OCI-LY7 (cell line): ENCODE measurements at regions not wholly inside any gene's neighbourhood (a gene's known extent, or its start where the extent isn't known, plus 50 kb on each side); places are given as distances from the start of the nearest gene placed in this dataset.

Experiments used
- BruUV-seq: library from RNA; stranded (reverse); fragments of 400-500 nt; replicated peaks from 2 replicates; lab custom pipeline; 2021; lab: Mats Ljungman, UMichigan
- CTCF ChIA-PET: fragments of 300-600 bp; sonication (Branson Sonifier 250); formaldehyde crosslinking; loops from one replicate; lab custom pipeline; 2022; ENCODE audit warnings: antibody characterized with exemption; ENCODE audit not compliant: unreplicated experiment; lab: Charles Lee
- POLR2A ChIA-PET: fragments of 300-600 bp; sonication (Branson Sonifier 250); formaldehyde crosslinking; loops from one replicate; lab custom pipeline; 2022; ENCODE audit warnings: antibody characterized with exemption; lab: Charles Lee
- DNase-seq: peaks from one replicate; pipeline ENCODE4 v3.0.0-alpha.2; 2015; ENCODE audit warnings: low spot score
- H2AFZ ChIP-seq: fragments of 200-600 bp; sonication (generic), shearing (Covaris generic); 2 replicates; pipeline ENCODE4 v1.6.1; 2014; ENCODE audit warnings: mild to moderate bottlenecking, antibody characterized with exemption, low read length, moderate library complexity
- H3K27ac ChIP-seq: fragments of 200-600 bp; sonication (generic); 2 replicates; pipeline ENCODE4 v1.5.1; 2014; ENCODE audit warnings: mixed run types, low read depth, mild to moderate bottlenecking, moderate library complexity, low read length, inconsistent platforms; ENCODE audit not compliant: poor library complexity, severe bottlenecking
- H3K36me3 ChIP-seq: fragments of 200-600 bp; sonication (generic); 2 replicates; pipeline ENCODE4 v1.6.1; 2014; ENCODE audit warnings: mild to moderate bottlenecking, antibody characterized with exemption, low read length, moderate library complexity, mixed read lengths; ENCODE audit not compliant: insufficient read depth
- H3K4me1 ChIP-seq: fragments of 200-600 bp; sonication (generic); 2 replicates; pipeline ENCODE4 v1.5.1; 2014; ENCODE audit warnings: mild to moderate bottlenecking, low read length; ENCODE audit not compliant: insufficient read depth, poor library complexity, severe bottlenecking
- H3K4me2 ChIP-seq: fragments of 200-600 bp; sonication (generic); 2 replicates; pipeline ENCODE4 v1.6.1; 2014; ENCODE audit warnings: mild to moderate bottlenecking, low read length
- H3K4me3 ChIP-seq: fragments of 200-600 bp; sonication (generic); 2 replicates; pipeline ENCODE4 v1.5.1; 2014; ENCODE audit warnings: mild to moderate bottlenecking, low read depth, low read length; ENCODE audit not compliant: poor library complexity, severe bottlenecking
- H3K79me2 ChIP-seq: fragments of 200-600 bp; sonication (generic); 2 replicates; pipeline ENCODE4 v1.6.1; 2016; ENCODE audit warnings: low read depth, mild to moderate bottlenecking, low read length, moderate library complexity, mixed read lengths; ENCODE audit not compliant: insufficient read depth
- H3K9me2 ChIP-seq: fragments of 200-600 bp; sonication (generic); 2 replicates; pipeline ENCODE4 v1.6.1; 2016; ENCODE audit warnings: mild to moderate bottlenecking, low read length, mixed read lengths; ENCODE audit not compliant: insufficient read depth
- H3K9me3 ChIP-seq: fragments of 200-600 bp; sonication (generic); 2 replicates; pipeline ENCODE4 v1.6.1; 2014; ENCODE audit warnings: mild to moderate bottlenecking, mixed run types, low read length, mixed read lengths
- H4K20me1 ChIP-seq: fragments of 200-600 bp; sonication (generic); 2 replicates; pipeline ENCODE4 v1.6.1; 2014; ENCODE audit warnings: mild to moderate bottlenecking, antibody characterized with exemption, low read length, moderate library complexity, mixed read lengths; ENCODE audit not compliant: insufficient read depth
- EZH2phosphoT487 ChIP-seq: fragments of 200-600 bp; sonication (generic); IDR thresholded peaks from 2 replicates; pipeline ENCODE4 v1.6.1; 2018; ENCODE audit warnings: low read depth, borderline replicate concordance, mild to moderate bottlenecking, mixed run types, antibody characterized with exemption, low read length, moderate library complexity, mixed read lengths
- intact Hi-C: fragments of 100-400 bp; cut with micrococcal nuclease; formaldehyde crosslinking; loops from one replicate; pipeline ENCODE4 v1.10.0; 2022; ENCODE audit not compliant: unreplicated experiment
- TF ChIP-seq, protein P1 (sequence below): fragments of 200-600 bp; sonication (generic); conservative IDR thresholded peaks from 2 replicates; pipeline ENCODE4 v1.5.1; 2014; ENCODE audit warnings: mild to moderate bottlenecking, antibody characterized with exemption, low read length, moderate library complexity, mixed read lengths

DNA sequence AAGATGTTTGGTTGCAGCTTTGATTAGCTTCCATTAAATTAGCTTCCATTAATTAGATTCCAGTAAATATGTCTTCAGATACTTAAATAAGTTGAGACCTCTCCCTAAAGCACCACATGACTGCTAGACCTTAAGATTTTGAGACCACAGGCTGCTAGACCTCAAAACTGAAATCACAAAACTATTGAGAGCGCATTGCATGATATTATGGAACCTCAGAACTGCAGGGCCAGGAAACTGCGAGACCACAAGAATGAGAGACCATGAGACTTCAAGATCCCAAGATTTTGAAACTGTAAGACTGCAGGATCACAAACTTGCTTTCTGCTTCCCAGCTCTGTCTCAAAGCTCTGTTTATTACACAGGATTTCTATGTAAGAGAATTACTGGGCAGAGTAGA is 87.4 kb downstream of the TRIM42 start:
- Histone ChIP-seq H3K4me2 (no peak overlapping the region), H3K4me3 (no peak overlapping the region), H3K9me2 (no peaks in the 10 kb centered on the region), H3K79me2 (no peaks in the 10 kb centered on the region), H3K4me1 (peaks cover 28% of the 10 kb centered on the region), H3K36me3 (no peaks in the 10 kb centered on the region), H3K27ac (no peak overlapping the region), H2AFZ (0 out of 2 replicates have a peak overlapping the region, but pooled peaks have one; percentile 36), H4K20me1 (no peaks in the 10 kb centered on the region), H3K9me3 (no peaks in the 10 kb centered on the region; the same call in 1 of the 2 replicates)
- POLR2A ChIA-PET: interaction anchor here (0.5 to 1.9 kb wide), 8 partner anchors 11 to 78 kb away, joined by 3 to 9 read pairs (median 4); no protein-coding TSS in a partner anchor
- no TSS peak for BruUV-seq
- CTCF ChIA-PET: no interaction called here
- DNase-seq: no peak
- intact Hi-C loops: no loop called here
- TF ChIP-seq, protein P1, sequence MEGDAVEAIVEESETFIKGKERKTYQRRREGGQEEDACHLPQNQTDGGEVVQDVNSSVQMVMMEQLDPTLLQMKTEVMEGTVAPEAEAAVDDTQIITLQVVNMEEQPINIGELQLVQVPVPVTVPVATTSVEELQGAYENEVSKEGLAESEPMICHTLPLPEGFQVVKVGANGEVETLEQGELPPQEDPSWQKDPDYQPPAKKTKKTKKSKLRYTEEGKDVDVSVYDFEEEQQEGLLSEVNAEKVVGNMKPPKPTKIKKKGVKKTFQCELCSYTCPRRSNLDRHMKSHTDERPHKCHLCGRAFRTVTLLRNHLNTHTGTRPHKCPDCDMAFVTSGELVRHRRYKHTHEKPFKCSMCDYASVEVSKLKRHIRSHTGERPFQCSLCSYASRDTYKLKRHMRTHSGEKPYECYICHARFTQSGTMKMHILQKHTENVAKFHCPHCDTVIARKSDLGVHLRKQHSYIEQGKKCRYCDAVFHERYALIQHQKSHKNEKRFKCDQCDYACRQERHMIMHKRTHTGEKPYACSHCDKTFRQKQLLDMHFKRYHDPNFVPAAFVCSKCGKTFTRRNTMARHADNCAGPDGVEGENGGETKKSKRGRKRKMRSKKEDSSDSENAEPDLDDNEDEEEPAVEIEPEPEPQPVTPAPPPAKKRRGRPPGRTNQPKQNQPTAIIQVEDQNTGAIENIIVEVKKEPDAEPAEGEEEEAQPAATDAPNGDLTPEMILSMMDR: no peak
- TF ChIP-seq EZH2phosphoT487: no peak

DNA sequence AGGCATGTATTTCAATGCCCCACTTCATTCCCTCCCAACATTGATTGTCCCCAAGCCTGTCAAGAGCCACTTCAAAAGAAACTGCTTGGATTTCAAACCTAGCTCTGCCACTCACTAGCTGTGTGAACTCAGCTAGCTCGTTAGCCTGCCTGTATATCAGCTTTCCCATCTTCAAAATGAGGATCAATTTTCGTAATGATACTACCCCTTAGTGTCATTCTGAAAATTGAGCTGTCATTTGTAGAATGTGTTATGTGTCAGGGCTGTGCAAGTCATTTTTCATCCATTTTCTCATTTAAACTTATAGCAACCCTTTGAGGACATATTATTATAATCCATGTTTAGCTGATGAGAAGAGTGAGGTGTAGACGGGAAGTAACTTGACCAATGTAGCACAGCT is 88.6 kb downstream of the TRIM42 start:
- ChIA-PET CTCF (no interaction called here), POLR2A (interaction anchor here (1.1 to 2.1 kb wide), 7 partner anchors 12 to 80 kb away, joined by 3 to 9 read pairs (median 4); no protein-coding TSS in a partner anchor)
- Histone ChIP-seq H3K9me2 (no peaks in the 10 kb centered on the region), H3K4me2 (no peak overlapping the region), H3K79me2 (no peaks in the 10 kb centered on the region), H4K20me1 (no peaks in the 10 kb centered on the region), H3K27ac (no peak overlapping the region), H3K4me1 (peaks cover 17% of the 10 kb centered on the region), H3K9me3 (no peaks in the 10 kb centered on the region), H3K36me3 (no peaks in the 10 kb centered on the region), H2AFZ (no peak overlapping the region), H3K4me3 (no peak overlapping the region)
- no peak for DNase-seq
- intact Hi-C loops: no loop called here
- no TSS peak for BruUV-seq
- no peak for TF ChIP-seq EZH2phosphoT487
- TF ChIP-seq, protein P1: no peak

DNA sequence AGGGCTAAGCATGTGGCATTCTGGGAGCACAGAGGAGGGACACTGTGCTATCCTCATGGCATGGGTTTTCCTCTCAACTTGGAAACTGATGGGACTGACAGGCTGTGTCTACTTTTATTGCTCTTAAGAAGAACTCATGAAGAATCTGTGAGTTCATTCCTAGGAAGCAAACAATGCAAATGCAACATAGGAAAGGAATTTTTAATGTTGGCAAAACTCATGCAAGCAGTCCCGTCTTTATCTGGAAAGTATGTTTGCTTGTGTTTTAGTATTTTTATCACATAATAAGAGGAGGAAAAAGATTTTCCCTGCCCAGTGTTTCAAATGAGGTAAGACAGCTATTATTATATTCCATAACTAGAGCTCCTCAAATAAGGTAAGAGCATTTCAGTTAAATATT is 89.7 kb downstream of the TRIM42 start:
- H2AFZ ChIP-seq: no peak overlapping the region
- no peaks in the 10 kb centered on the region for H3K36me3 ChIP-seq
- H4K20me1 ChIP-seq: no peaks in the 10 kb centered on the region
- peaks cover 10% of the 10 kb centered on the region for H3K4me1 ChIP-seq
- CTCF ChIA-PET: no interaction called here
- no TSS peak for BruUV-seq
- H3K27ac ChIP-seq: no peak overlapping the region
- no peak overlapping the region for H3K4me2 ChIP-seq
- no peak overlapping the region for H3K4me3 ChIP-seq
- H3K9me3 ChIP-seq: no peaks in the 10 kb centered on the region
- intact Hi-C loops: no loop called here
- POLR2A ChIA-PET: interaction anchor here (0.6 to 2.1 kb wide), 2 partner anchors 21 to 88 kb away, joined by 3 to 8 read pairs; no protein-coding TSS in a partner anchor
- DNase-seq: no peak
- H3K9me2 ChIP-seq: no peaks in the 10 kb centered on the region
- no peaks in the 10 kb centered on the region for H3K79me2 ChIP-seq
- TF ChIP-seq, protein P1: no peak
- no peak for TF ChIP-seq EZH2phosphoT487
